ENCODE measurements at regions not wholly inside any gene's neighbourhood (a gene's known extent, or its start where the extent isn't known, plus 50 kb on each side); places are given as distances from the start of the nearest gene placed in this dataset.

DNA sequence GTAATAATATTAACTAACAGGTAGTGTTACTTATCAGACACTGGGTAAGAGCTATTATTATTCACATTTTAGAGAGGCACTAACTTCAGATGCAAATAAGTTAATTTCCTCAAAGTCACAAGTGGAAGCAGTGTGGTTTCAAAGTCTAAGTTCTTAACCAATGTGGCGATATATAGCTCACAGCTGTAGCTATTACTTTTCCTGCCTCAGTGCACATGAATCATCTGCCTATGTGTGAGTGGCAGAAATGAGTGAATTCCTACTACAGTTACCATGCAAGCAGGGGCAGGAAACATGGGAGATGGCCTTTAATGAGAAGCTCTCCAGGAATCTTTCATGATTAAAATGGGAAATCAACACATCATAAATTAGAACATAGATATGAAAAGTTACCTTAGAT lies 126.2 kb upstream of the EYA4 start:
- TF ChIP-seq, protein P1, sequence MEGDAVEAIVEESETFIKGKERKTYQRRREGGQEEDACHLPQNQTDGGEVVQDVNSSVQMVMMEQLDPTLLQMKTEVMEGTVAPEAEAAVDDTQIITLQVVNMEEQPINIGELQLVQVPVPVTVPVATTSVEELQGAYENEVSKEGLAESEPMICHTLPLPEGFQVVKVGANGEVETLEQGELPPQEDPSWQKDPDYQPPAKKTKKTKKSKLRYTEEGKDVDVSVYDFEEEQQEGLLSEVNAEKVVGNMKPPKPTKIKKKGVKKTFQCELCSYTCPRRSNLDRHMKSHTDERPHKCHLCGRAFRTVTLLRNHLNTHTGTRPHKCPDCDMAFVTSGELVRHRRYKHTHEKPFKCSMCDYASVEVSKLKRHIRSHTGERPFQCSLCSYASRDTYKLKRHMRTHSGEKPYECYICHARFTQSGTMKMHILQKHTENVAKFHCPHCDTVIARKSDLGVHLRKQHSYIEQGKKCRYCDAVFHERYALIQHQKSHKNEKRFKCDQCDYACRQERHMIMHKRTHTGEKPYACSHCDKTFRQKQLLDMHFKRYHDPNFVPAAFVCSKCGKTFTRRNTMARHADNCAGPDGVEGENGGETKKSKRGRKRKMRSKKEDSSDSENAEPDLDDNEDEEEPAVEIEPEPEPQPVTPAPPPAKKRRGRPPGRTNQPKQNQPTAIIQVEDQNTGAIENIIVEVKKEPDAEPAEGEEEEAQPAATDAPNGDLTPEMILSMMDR (IDR thresholded peaks at IDR 0.05), result no peak
- TF ChIP-seq EZH2 (IDR thresholded peaks at IDR 0.05; ENCODE audit: borderline replicate concordance, insufficient read depth, low read depth, low read length, poor library complexity, severe bottlenecking), result no peak
